RWPE1 (cell line): ENCODE measurements at regions not wholly inside any gene's neighbourhood (a gene's known extent, or its start where the extent isn't known, plus 50 kb on each side); places are given as distances from the start of the nearest gene placed in this dataset.

Source experiments
- CTCF ChIA-PET: fragments of 350-600 bp; sonication (Branson Sonifier 250); formaldehyde crosslinking; extraction: SDS; loops from one replicate; lab custom pipeline; 2021; lab: Yijun Ruan, JAX
- POLR2A ChIA-PET: fragments of 400-600 bp; formaldehyde crosslinking; extraction: SDS; loops from one replicate; lab custom pipeline; 2020; ENCODE audit warnings: antibody characterized with exemption; ENCODE audit not compliant: low non-redundant PET; lab: Yijun Ruan, JAX
- DNase-seq: peaks from one replicate; pipeline ENCODE4 v3.0.0; 2012; ENCODE audit warnings: low spot score
- H3K27ac ChIP-seq: fragments of 450-650 bp; 2 replicates; pipeline ENCODE4 v1.5.1; 2017
- CTCF ChIP-seq: fragments of 450-650 bp; conservative IDR thresholded peaks from 2 replicates; pipeline ENCODE4 v1.5.1; 2017; ENCODE audit warnings: low read depth, mild to moderate bottlenecking

GRCh38 chr21:26758083-26758880, 86.9 kb downstream of the ADAMTS1 start:
- no peak overlapping the region for H3K27ac ChIP-seq
- POLR2A ChIA-PET, result no interaction called here
- CTCF ChIA-PET, result no interaction called here
- no peak for DNase-seq
- no peak for TF ChIP-seq CTCF

GRCh38 chr21:26756491-26757159, 88.6 kb downstream of the ADAMTS1 start:
- no peak overlapping the region for H3K27ac ChIP-seq
- DNase-seq, result no peak
- TF ChIP-seq CTCF, result no peak
- ChIA-PET CTCF (interaction anchor here (0.6 to 0.7 kb wide), 4 partner anchors 36 to 586 kb away, joined by 3 to 4 read pairs (median 4); partner anchors contain the start of gene APP), POLR2A (no interaction called here)

- DNase-seq, result no peak
- no peak for TF ChIP-seq CTCF
- POLR2A ChIA-PET, result no interaction called here
- CTCF ChIA-PET, result no interaction called here
- H3K27ac ChIP-seq, result no peak overlapping the region
These were observed 90.4 kb downstream of the ADAMTS1 start for GRCh38 chr21:26754853-26755252.

- ChIA-PET CTCF (no interaction called here), POLR2A (no interaction called here)
- H3K27ac ChIP-seq, result no peak overlapping the region
- DNase-seq, result no peak
- TF ChIP-seq CTCF, result no peak
These were observed 91.4 kb downstream of the ADAMTS1 start for GRCh38 chr21:26753822-26754221.

GRCh38 chr21:26752849-26753248, 92.4 kb downstream of the ADAMTS1 start:
- H3K27ac ChIP-seq, result no peak overlapping the region
- DNase-seq, result no peak
- TF ChIP-seq CTCF, result no peak
- CTCF ChIA-PET, result no interaction called here
- POLR2A ChIA-PET, result no interaction called here

GRCh38 chr21:26751305-26751704, 93.9 kb downstream of the ADAMTS1 start:
- H3K27ac ChIP-seq, result no peak overlapping the region
- no peak for DNase-seq
- ChIA-PET POLR2A (no interaction called here), CTCF (no interaction called here)
- no peak for TF ChIP-seq CTCF
